Stimulated activated CD8-positive, alpha-beta memory T cell treated with anti-CD3 and anti-CD28 coated beads, Interleukin-2, amount 100 ng/mL, for 1 hour (primary cell): ENCODE measurements at regions not wholly inside any gene's neighbourhood (a gene's known extent, or its start where the extent isn't known, plus 50 kb on each side); places are given as distances from the start of the nearest gene placed in this dataset.

Source experiments
- DNase-seq, 2 donors: peaks; one replicate each; pipeline ENCODE4 v3.0.0-alpha.2; 2020; ENCODE audit warnings: low read depth in 2 of 2

DNA sequence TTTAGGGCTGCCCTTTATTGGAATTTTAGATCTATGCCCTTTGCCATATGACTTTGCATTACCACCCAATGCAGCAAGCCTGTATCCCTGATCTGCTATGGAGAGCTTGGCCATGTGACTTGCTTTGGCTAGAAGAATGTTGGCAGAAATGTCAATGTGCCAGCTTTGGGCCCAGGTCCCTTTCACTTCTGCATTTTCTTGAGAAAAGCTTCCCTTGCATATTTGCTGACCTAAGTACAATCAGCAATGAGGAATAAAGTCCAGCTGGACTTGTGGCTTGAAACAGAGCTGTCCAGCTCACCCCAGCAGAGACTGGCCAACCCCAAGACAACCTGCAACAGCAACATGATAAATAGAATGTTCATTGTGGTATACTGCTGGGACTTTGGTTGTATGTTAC, 135.9 kb downstream of the PAH start:
- DNase-seq, result no peak

DNA sequence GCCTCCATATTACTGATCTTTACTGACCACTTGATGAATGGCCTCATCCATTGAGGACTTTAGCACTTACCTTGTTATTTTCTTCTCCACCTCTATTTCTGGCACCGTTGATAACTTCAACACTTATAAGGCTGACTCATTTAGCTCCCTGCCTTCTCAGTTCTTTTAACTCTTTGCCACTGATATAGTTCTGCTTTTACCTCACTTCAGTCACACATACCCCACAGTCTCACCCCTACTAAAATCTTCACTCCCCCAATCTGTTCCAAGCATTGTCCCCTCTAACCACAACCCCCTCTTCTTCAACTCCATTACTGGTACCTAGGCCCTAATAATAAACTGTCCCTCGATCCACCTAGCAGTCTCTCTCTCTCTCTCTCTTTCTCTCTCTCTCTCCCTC, 141.0 kb downstream of the PAH start:
- DNase-seq, result no peak

DNA sequence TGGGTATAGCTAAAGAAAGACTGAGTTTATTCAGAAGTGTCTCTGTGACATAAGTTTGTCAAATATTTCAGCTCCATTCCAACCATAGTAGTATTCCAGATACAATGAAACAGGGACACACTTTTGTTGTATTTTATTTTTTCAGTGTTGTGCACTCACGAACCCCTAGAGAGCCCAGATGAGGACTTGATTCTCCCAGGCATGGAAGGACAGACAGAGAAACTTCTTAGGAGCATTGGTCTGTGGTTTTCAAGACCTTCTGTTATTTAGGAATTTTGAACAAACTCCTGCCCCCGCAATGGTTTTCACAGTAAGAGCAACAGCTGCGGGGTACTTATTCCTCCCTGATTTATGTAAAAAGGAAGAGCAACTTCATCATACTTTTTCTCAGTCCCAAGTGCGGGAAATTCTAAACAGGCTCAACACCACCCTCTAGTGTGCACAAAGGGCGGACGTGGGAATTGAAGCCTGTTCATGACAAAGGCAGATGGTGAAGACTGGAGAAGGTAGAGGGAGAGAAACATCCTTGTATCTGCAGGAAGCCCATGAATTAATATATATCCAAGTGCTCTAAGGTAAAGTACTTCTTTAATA, 147.6 kb downstream of the PAH start:
- DNase-seq, result peak in 1 of 2 donors; percentile 4

GRCh38 chr12:102766961-102767360, 150.1 kb downstream of the PAH start:
- no peak for DNase-seq

DNA sequence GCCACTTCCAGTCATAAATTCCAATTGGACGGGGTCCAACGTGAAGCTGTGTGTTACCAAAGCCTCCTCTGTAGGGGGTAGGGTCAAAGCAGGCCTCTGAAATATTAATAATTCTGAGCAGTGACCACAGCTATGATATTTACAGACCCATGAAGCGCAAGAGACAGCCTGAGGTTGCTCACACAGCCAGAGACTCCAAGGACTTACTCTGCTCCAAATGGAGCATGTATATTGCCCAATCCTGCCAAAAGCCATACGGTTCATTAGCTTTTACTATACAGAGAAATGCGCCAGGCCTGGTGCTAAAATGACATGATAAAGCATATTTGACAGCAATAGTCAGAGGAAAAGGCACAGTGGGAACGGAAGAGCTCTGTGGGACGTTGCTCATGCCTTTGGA, 151.3 kb downstream of the PAH start:
- no peak for DNase-seq

DNA sequence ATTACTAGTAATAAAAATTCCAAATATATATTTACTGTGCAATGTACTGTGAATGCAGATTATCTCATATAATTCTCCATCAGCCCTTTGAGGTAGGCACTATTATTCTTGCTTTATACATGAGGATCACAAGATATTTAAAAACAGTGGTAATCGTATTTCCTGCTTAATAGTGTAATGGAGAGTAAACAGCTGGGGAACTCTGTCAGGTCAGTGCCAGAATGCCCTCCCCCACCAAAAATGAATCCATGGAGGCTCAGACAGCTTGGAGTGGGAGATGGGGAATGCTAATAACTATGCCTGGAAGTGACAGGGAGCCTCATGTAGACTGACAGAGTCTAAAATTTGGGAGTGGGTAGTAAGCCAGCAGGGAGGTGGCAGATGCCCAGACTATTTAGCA, 153.6 kb downstream of the PAH start:
- no peak for DNase-seq

DNA sequence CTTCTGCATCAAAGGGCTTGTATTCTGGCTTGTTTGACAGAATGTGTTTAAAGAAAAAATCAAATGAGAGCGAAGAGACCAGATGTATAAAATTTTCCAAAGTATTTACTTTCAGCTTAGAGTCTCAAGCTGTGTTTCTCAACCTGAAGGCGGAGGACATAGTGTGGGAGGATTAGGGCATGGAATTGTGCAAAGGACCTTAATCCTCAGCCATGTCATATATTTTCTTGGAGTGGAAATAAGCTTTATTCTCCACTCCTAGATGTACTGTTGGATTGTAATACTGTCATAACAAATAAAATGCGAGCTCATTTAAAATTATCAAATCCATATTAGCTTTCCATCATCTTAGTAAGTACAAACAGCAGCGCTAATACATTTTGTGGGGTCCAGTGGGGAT, 154.0 kb downstream of the PAH start:
- DNase-seq, result no peak

DNA sequence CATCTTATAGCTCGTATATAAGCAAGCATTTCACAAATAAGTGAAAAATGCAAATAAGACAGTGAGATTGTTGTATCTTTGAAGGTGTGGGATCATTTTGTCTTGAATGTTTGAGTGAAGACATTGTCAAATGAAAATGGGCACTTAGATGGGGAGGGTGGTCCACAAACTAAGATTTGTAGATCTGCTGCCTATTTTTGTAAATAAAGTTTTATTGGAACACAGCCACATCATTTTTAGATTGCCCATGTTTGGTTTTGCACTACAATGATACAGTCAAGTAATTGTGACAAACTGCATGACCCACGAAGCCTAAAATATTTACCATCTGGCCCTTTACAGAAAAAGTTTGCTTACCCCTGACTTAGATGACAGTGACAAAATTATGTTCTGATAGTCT, 156.7 kb downstream of the PAH start:
- no peak for DNase-seq

DNA sequence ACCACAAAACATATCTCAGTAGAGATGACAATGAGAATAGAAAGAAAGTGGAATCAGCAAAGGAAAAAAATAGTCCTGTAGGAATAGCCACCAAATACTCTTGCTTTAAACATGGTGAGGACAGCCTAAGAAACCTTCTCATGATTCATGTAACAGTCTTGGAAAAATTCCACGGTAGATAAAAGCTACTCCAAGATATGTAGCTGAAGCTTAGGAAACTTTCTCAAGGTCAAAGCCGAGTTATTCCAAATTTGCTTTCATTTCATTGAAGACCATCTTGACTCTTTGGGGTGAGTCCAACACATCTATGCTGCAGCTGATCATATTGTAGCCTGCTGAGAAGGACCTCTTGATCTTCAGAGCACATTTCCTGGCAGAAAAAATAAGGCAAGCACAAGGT, 157.6 kb downstream of the PAH start:
- DNase-seq, result no peak

- DNase-seq, result no peak
These were observed 159.2 kb downstream of the PAH start for GRCh38 chr12:102757882-102758226.

DNA sequence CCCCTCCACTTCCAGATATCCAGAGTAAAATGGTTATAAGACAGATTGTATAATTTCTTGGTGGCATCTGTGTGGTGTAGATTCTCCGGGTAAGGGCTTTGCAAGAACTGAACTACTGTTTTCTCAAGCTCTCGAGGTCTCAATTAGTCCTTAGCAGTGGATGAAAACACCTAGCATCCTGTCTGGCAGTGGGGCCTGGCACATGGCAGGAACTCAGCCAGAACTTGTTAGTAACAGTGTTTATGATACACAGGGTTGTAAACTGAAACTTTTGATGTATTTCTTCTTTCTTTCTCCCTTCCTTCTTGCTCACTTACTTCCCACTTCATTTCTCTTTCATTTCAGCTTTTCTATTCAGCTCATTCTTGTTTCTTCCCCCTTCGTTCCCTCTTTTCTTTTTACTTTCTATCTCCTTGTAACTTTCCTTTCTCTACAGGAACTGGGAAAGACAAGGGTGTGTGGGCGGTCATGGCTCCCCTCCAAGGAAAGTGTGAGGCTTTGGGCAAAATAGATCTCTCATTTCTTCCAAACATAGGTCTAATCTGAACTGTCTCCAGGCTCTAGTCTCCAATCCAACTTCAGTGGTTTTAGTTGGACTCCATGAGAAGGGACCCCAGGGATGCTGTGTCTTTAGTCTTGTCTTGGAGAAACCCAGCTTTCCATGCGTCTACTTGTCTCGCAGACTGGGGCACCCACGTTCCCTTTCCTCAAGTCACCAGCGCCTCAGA, 159.7 kb downstream of the PAH start:
- DNase-seq, result no peak

- DNase-seq, result no peak
These were observed 160.5 kb downstream of the PAH start for GRCh38 chr12:102756530-102756929.

- DNase-seq, result no peak
These were observed 161.8 kb downstream of the PAH start for GRCh38 chr12:102755266-102755665.

DNA sequence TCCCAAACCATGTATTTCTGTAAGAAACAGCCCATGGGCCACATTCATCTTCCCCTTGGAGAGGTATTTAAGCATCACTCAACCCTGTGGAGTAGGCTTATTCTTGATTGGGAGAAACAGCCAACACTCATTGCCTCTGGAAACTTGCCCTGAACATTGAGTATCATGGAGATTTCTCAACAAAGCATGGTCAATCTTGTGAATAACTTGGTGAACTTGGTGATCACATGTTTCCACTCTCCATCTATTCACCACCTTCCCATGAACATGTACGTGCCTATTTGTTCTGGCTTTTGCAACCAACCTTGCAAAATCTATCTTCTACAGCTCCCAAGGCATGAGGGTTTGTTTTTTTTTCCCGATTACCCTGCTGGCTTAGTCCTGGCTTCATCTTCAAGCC, 163.2 kb downstream of the PAH start:
- no peak for DNase-seq

GRCh38 chr12:102748704-102749103, 168.3 kb downstream of the PAH start:
- no peak for DNase-seq

GRCh38 chr12:102746963-102747362, 170.1 kb downstream of the PAH start:
- DNase-seq, result no peak

GRCh38 chr12:102745971-102746600, 171.0 kb downstream of the PAH start:
- DNase-seq, result no peak

DNA sequence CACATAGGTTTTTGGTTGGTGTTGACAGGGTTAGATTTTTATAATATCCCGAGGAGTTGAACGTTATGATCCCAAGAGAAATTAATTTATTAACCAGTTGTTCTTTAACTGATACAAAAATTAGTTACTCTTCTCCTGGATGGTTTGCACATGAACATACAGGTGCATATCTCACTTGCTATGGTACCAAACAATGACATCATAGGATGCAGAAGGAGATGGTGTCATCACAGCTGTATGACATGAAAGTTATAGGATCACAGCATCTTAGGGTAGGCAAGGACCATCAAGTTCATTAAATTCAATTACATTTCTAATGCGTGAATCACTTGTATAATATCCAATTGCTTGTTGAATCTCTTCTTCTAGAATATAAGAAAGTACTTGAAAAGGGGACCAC, 175.8 kb downstream of the PAH start:
- no peak for DNase-seq

DNA sequence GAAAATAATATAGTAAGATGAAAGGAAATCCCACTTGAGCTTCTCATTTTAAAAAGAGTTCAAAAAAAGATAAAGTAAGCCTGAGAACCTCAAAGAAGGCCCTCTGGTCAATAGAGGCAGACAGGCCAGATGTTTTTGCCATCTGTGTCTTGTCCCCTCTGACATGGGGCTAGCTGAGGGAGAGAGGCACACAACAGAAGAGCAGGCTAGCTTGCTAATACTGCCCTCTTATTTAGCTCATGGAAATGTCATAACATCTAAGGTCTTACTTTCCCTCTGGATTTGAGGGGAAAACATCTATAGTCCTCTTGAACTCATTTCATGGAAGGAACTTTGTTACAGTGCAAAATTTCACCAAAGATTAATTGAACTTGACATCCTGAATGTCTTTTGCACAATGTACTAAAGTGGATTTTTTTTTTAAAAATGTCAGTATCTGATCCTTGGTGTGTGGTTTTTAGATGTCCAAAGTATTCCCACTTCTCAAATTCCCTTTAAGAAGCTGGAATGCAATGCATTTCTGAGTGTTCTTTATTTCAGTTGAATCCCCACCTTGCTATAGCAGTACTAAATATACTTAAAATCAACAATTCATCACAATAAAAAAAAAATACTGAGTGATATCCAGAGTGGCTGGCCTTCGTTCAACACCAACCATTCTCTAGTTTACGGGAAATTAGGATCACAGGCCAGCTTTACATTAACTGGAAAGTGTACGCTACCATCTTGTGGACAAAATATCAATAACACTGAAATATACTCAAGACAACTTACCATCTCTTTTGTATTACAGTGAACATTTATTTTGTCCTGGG, 176.7 kb downstream of the PAH start:
- no peak for DNase-seq

DNA sequence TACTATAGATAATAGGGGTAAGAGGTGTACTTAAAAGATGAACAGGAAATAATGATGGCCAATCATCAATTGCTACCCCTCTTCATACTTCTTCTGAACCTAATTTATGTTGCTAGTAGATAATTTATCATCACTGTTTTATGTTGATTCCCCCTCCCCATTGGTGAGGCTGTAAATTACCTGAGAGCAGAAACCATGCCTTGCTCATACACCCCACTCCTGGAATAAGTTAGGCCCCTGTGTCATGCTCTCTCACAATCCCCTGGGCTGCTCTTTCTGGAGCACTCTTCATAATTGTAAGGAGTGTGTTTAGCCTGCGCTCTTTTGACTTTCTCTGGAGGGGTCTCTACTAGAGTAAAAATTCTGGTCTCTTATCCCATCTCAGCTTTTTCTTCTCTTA, 180.7 kb downstream of the PAH start:
- DNase-seq, result no peak

- no peak for DNase-seq
These were observed 181.9 kb downstream of the PAH start for GRCh38 chr12:102735104-102735503.

- no peak for DNase-seq
These were observed 186.0 kb downstream of the PAH start for GRCh38 chr12:102730996-102731395.
